Fibroblast of pulmonary artery (primary cell): ENCODE measurements at regions not wholly inside any gene's neighbourhood (a gene's known extent, or its start where the extent isn't known, plus 50 kb on each side); places are given as distances from the start of the nearest gene placed in this dataset.
A peak's percentile ranks its signal among the peaks of the same experiment; 100 is the strongest.

Experiments
- DNase-seq: peaks from one replicate; pipeline ENCODE4 v3.0.0-alpha.2; 2010; ENCODE audit warnings: low read depth
- H3K4me3 ChIP-seq: replicated peaks from 2 replicates; pipeline ENCODE4 v1.5.1; 2011; ENCODE audit warnings: low read depth, mild to moderate bottlenecking, control low read depth, low read length, moderate library complexity
- CTCF ChIP-seq: IDR thresholded peaks from 2 replicates; pipeline ENCODE4 v1.5.1; 2011; ENCODE audit warnings: mild to moderate bottlenecking, control low read depth, low read length, inconsistent platforms; ENCODE audit errors: missing control alignments

- peak; percentile 13 for DNase-seq
- H3K4me3 ChIP-seq = no peak overlapping the region
- no peak for TF ChIP-seq CTCF
Measured at GRCh38 chr5:109987970-109988369, 298.2 kb downstream of the MAN2A1 start.

- no peak for DNase-seq
- TF ChIP-seq CTCF = no peak
- H3K4me3 ChIP-seq = no peak overlapping the region
Measured at GRCh38 chr5:109989161-109989560, 299.4 kb downstream of the MAN2A1 start.

- no peak for DNase-seq
- TF ChIP-seq CTCF = no peak
- H3K4me3 ChIP-seq = no peak overlapping the region
Measured at GRCh38 chr5:109989994-109990722, 300.4 kb downstream of the MAN2A1 start.

- no peak overlapping the region for H3K4me3 ChIP-seq
- no peak for TF ChIP-seq CTCF
- no peak for DNase-seq
Measured at GRCh38 chr5:109990723-109991359, 301.1 kb downstream of the MAN2A1 start.

GRCh38 chr5:109992264-109992915 is 302.7 kb downstream of the MAN2A1 start:
- DNase-seq = no peak
- no peak for TF ChIP-seq CTCF
- H3K4me3 ChIP-seq = no peak overlapping the region

- no peak overlapping the region for H3K4me3 ChIP-seq
- TF ChIP-seq CTCF = no peak
- no peak for DNase-seq
Measured at GRCh38 chr5:109994135-109994534, 304.4 kb downstream of the MAN2A1 start.

GRCh38 chr5:109996246-109996645 is 306.5 kb downstream of the MAN2A1 start:
- H3K4me3 ChIP-seq = no peak overlapping the region
- no peak for TF ChIP-seq CTCF
- no peak for DNase-seq
